Kidney (tissue), 13 donors: ENCODE measurements at regions not wholly inside any gene's neighbourhood (a gene's known extent, or its start where the extent isn't known, plus 50 kb on each side); places are given as distances from the start of the nearest gene placed in this dataset.

Experiments
- DNase-seq, 5 donors: peaks; one replicate each; pipeline ENCODE4 v3.0.0-alpha.2; 2013 to 2020
- FAIRE-seq: peaks from 2 replicates; lab custom pipeline; 2012; peaks lifted over from hg19 to GRCh38; lab: Jason Lieb, UNC
- H3K27ac ChIP-seq, 2 donors: one replicate each; pipeline ENCODE4 v1.7.0; 2013; ENCODE audit warnings: low read depth in 2 of 2, low read length in 2 of 2, inconsistent platforms in 1 of 2
- H3K27me3 ChIP-seq: one replicate; pipeline ENCODE4 v1.7.1; 2013; ENCODE audit warnings: low read length, inconsistent platforms; ENCODE audit not compliant: control insufficient read depth, insufficient read depth
- H3K36me3 ChIP-seq, 3 donors: one replicate each; pipeline versions ENCODE4 v1.7.0 to v1.7.1; 2013; ENCODE audit warnings: low read length in 3 of 3, control low read depth in 1 of 3, inconsistent platforms in 1 of 3; ENCODE audit not compliant: insufficient read depth in 3 of 3, control insufficient read depth in 2 of 3
- H3K4me1 ChIP-seq, 3 donors: one replicate each; pipeline versions ENCODE4 v1.7.0 to v1.7.1; 2013; ENCODE audit warnings: low read length in 3 of 3, inconsistent platforms in 1 of 3, low read depth in 1 of 3; ENCODE audit not compliant: control insufficient read depth in 2 of 3, insufficient read depth in 2 of 3
- H3K4me3 ChIP-seq, 3 donors: one replicate each; pipeline versions ENCODE4 v1.7.0 to v1.8.1; 2013; ENCODE audit warnings: low read length in 3 of 3, control low read depth in 1 of 3, inconsistent platforms in 1 of 3
- H3K9ac ChIP-seq, 3 donors: one replicate each; pipeline versions ENCODE4 v1.7.0 to v1.7.1; 2013; ENCODE audit warnings: low read length in 3 of 3, control low read depth in 1 of 3, inconsistent platforms in 1 of 3
- H3K9me3 ChIP-seq, 3 donors: one replicate each; pipeline versions ENCODE4 v1.7.0 to v1.7.1; 2013; ENCODE audit warnings: low read length in 3 of 3, control low read depth in 1 of 3, inconsistent platforms in 1 of 3; ENCODE audit not compliant: control insufficient read depth in 2 of 3, insufficient read depth in 1 of 3
- intact Hi-C: fragments of 100-400 bp; cut with DNase I; formaldehyde crosslinking; loops from one replicate; pipeline ENCODE4 v1.11.1; 2022
- TF ChIP-seq, protein P1 (sequence below): IDR thresholded peaks from 3 replicates; pipeline ENCODE4 v1.5.1; 2012; ENCODE audit warnings: mild to moderate bottlenecking, moderate library complexity, borderline replicate concordance; ENCODE audit not compliant: insufficient read depth; ENCODE audit errors: extremely low read depth
- donor health status: control.
- donor health status: control.
- donor health status: control.
- donor health status: control.
- donor health status: control.
- donor health status: DM: yes; HTN: yes; CAD: no.
- donor health status: Normal renal cell carcinoma (clear cell type).

DNA sequence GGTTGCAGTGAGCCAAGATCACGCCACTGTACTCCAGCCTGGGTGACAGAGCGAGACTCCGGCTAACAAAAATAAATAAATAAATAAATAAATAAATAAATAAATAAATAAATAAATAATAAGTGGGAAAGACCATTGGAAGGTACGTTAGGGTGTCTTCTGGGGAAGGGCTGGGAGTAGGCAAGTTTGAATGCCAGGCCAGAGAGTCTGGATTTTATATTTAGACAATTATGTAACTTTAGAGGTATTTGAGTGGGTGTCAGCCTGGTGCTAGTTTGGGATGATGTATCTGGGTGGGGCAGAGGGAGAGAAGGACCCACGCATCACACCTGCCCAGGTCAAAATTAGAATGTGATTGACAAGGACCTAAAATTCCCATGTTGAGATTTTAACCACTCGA, 73.1 kb upstream of the PRNP start:
- DNase-seq (no peak), FAIRE-seq (no peak)
- intact Hi-C loops, result no loop called here
- Histone ChIP-seq H3K36me3 (no peaks in the 10 kb centered on the region), H3K9me3 (no peaks in the 10 kb centered on the region), H3K27ac (no peak overlapping the region), H3K4me3 (no peak overlapping the region), H3K9ac (no peak overlapping the region), H3K4me1 (no peaks in the 10 kb centered on the region), H3K27me3 (no peaks in the 10 kb centered on the region)
- TF ChIP-seq, protein P1, sequence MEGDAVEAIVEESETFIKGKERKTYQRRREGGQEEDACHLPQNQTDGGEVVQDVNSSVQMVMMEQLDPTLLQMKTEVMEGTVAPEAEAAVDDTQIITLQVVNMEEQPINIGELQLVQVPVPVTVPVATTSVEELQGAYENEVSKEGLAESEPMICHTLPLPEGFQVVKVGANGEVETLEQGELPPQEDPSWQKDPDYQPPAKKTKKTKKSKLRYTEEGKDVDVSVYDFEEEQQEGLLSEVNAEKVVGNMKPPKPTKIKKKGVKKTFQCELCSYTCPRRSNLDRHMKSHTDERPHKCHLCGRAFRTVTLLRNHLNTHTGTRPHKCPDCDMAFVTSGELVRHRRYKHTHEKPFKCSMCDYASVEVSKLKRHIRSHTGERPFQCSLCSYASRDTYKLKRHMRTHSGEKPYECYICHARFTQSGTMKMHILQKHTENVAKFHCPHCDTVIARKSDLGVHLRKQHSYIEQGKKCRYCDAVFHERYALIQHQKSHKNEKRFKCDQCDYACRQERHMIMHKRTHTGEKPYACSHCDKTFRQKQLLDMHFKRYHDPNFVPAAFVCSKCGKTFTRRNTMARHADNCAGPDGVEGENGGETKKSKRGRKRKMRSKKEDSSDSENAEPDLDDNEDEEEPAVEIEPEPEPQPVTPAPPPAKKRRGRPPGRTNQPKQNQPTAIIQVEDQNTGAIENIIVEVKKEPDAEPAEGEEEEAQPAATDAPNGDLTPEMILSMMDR, result no peak

DNA sequence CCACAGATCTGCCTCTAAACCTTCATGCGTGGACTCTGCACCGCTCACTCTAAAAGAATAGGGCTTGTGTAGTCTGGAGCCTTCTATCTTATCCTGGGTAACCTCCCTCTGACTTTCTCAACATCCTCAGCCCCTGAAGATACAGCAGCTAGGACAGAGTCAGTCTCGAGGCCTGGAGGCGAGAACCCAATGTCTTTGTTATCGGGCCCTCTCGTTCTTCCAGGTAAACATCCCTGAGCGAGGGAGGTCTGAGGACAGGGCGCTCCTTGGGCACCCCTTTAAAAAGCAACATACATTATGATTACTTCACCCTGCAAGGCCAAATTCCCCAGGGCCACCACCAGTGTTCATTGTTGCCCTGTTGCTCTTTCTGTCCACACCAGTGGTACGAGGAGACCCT, 75.4 kb upstream of the PRNP start:
- no peak overlapping the region for H3K27ac ChIP-seq
- DNase-seq (no peak), FAIRE-seq (no peak)
- H3K36me3 ChIP-seq, result no peaks in the 10 kb centered on the region
- no peak overlapping the region for H3K9ac ChIP-seq
- TF ChIP-seq, protein P1, result no peak
- H3K4me3 ChIP-seq, result no peak overlapping the region
- no peaks in the 10 kb centered on the region for H3K27me3 ChIP-seq
- intact Hi-C loops, result no loop called here
- no peaks in the 10 kb centered on the region for H3K4me1 ChIP-seq
- no peaks in the 10 kb centered on the region for H3K9me3 ChIP-seq

- Histone ChIP-seq H3K27ac (no peak overlapping the region), H3K9me3 (no peaks in the 10 kb centered on the region), H3K4me1 (no peaks in the 10 kb centered on the region), H3K36me3 (no peaks in the 10 kb centered on the region), H3K9ac (no peak overlapping the region), H3K27me3 (no peaks in the 10 kb centered on the region), H3K4me3 (no peak overlapping the region)
- TF ChIP-seq, protein P1, result no peak
- no peak for FAIRE-seq
- no peak for DNase-seq
- intact Hi-C loops, result loop anchor here (5.0 kb wide), 1 partner anchor 103 kb away; no protein-coding TSS in a partner anchor
Measured at GRCh38 chr20:4609511-4609910, 76.7 kb upstream of the PRNP start.

DNA sequence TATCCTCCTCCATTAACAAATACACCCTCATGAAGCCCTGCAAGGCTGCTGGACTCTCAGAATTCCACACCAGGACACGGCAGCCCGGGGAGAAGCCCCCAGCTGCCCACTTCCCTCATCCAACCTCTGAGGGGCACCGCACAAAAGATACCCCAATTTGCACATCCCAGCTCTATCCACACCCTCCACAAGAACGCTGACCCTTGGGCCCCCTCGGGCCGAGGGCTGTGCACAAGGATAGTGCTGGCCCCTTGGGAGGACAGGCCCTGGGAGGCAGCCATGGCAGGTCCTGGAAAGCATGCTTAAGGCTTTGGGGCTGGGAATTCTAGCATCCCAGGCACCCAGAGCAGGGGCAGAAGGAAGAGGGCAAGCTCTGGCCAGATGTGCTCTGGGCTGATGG, 77.4 kb upstream of the PRNP start:
- H3K27me3 ChIP-seq, result no peaks in the 10 kb centered on the region
- no peaks in the 10 kb centered on the region for H3K36me3 ChIP-seq
- no peak overlapping the region for H3K4me3 ChIP-seq
- H3K27ac ChIP-seq, result no peak overlapping the region
- intact Hi-C loops, result loop anchor here (5.0 kb wide), 1 partner anchor 103 kb away; no protein-coding TSS in a partner anchor
- H3K9me3 ChIP-seq, result no peaks in the 10 kb centered on the region
- TF ChIP-seq, protein P1, result no peak
- H3K9ac ChIP-seq, result no peak overlapping the region
- FAIRE-seq (no peak), DNase-seq (no peak)
- H3K4me1 ChIP-seq, result no peaks in the 10 kb centered on the region
